ENCODE measurements at regions not wholly inside any gene's neighbourhood (a gene's known extent, or its start where the extent isn't known, plus 50 kb on each side); places are given as distances from the start of the nearest gene placed in this dataset.

DNA sequence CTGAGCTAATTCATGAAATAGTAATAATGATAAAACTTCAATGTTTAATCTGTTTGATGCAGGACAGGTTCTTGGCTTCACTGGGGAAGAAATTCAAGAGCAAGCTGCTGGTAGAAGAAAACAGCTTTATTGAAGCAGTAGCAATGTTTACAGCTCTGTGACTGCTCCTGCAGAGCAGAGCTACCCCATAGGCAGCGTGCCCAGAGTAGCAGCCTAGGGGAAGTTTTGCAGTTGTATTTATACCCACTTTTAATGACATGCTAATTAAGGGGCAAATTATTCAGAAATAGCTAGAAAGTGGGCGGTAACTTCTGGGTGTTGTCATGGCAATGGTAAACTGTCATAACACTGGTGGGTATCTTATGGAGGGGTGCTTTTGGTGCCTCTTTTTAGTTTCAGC lies 518.0 kb downstream of the RFPL4B start:
- no peak overlapping the region for H3K4me3 ChIP-seq
- H3K27me3 ChIP-seq = no peaks in the 10 kb centered on the region
- no peaks in the 10 kb centered on the region for H3K9me3 ChIP-seq
- no peaks in the 10 kb centered on the region for H3K36me3 ChIP-seq
- DNase-seq = no peak
- TF ChIP-seq, protein P1, sequence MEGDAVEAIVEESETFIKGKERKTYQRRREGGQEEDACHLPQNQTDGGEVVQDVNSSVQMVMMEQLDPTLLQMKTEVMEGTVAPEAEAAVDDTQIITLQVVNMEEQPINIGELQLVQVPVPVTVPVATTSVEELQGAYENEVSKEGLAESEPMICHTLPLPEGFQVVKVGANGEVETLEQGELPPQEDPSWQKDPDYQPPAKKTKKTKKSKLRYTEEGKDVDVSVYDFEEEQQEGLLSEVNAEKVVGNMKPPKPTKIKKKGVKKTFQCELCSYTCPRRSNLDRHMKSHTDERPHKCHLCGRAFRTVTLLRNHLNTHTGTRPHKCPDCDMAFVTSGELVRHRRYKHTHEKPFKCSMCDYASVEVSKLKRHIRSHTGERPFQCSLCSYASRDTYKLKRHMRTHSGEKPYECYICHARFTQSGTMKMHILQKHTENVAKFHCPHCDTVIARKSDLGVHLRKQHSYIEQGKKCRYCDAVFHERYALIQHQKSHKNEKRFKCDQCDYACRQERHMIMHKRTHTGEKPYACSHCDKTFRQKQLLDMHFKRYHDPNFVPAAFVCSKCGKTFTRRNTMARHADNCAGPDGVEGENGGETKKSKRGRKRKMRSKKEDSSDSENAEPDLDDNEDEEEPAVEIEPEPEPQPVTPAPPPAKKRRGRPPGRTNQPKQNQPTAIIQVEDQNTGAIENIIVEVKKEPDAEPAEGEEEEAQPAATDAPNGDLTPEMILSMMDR (IDR thresholded peaks at IDR 0.05) = no peak
- TF ChIP-seq EP300 (IDR thresholded peaks at IDR 0.05) = no peak
- no peak for TF ChIP-seq POLR2A (IDR thresholded peaks at IDR 0.05)
- 33 to 85% (median 77%) methylated on average over 2 of the region's 2 CpGs for WGBS, 3 donors
- intact Hi-C loops (cut with DNase I) = no loop called here
- no peaks in the 10 kb centered on the region for H3K4me1 ChIP-seq (ENCODE audit: insufficient read depth)
- no peak overlapping the region for H3K27ac ChIP-seq

DNA sequence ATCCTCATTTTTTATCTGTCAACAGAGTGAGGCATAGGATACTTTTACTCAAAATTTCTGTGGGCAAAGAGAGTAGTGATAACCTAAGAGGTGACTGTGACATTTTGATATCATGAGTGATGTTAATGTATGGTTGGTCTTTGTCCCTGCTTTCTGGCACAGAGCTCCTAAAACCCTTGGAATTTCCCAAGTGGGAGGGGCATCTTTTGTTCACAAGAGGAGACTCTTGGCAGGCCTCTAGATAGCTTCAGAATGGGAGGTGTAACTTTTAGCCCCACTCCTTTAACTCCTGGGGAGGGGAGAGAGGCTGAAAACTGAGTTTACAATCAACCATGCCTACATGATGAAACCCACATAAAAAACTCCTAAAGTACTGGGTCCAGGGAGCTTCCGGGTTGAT lies 527.8 kb downstream of the RFPL4B start:
- H3K27ac ChIP-seq = no peak overlapping the region
- no peaks in the 10 kb centered on the region for H3K27me3 ChIP-seq
- 95 to 100% (median 97%) methylated on average over 1 of the region's 1 CpG for WGBS, 3 donors
- H3K4me3 ChIP-seq = no peak overlapping the region
- no peaks in the 10 kb centered on the region for H3K36me3 ChIP-seq
- no peak for TF ChIP-seq EP300 (IDR thresholded peaks at IDR 0.05)
- no peak for TF ChIP-seq POLR2A (IDR thresholded peaks at IDR 0.05)
- TF ChIP-seq, protein P1 (IDR thresholded peaks at IDR 0.05) = no peak
- H3K9me3 ChIP-seq = no peaks in the 10 kb centered on the region
- intact Hi-C loops (cut with DNase I) = no loop called here
- no peak for DNase-seq
- peaks cover 3% of the 10 kb centered on the region for H3K4me1 ChIP-seq (ENCODE audit: insufficient read depth)

GRCh38 chr6:112877134-112878100 lies 530.3 kb downstream of the RFPL4B start:
- no peak overlapping the region for H3K4me3 ChIP-seq
- intact Hi-C loops (cut with DNase I) = no loop called here
- no peak for TF ChIP-seq EP300 (IDR thresholded peaks at IDR 0.05)
- H3K36me3 ChIP-seq = no peaks in the 10 kb centered on the region
- 58 to 64% (median 61%) methylated on average over 4 of the region's 4 CpGs for WGBS, 3 donors
- no peak overlapping the region for H3K27ac ChIP-seq
- no peak for DNase-seq
- H3K27me3 ChIP-seq = no peaks in the 10 kb centered on the region
- peaks cover 3% of the 10 kb centered on the region for H3K4me1 ChIP-seq (ENCODE audit: insufficient read depth)
- H3K9me3 ChIP-seq = no peaks in the 10 kb centered on the region

- 89 to 97% (median 95%) methylated on average over 20 of the region's 20 CpGs for WGBS, 3 donors
- peaks cover 3% of the 10 kb centered on the region for H3K4me1 ChIP-seq (ENCODE audit: insufficient read depth)
- H3K27me3 ChIP-seq = no peaks in the 10 kb centered on the region
- no peak for DNase-seq
- H3K36me3 ChIP-seq = no peaks in the 10 kb centered on the region
- intact Hi-C loops (cut with DNase I) = no loop called here
- no peaks in the 10 kb centered on the region for H3K9me3 ChIP-seq
- TF ChIP-seq, protein P1 (IDR thresholded peaks at IDR 0.05) = no peak
- TF ChIP-seq POLR2A (IDR thresholded peaks at IDR 0.05) = no peak
- TF ChIP-seq EP300 (IDR thresholded peaks at IDR 0.05) = no peak
- H3K4me3 ChIP-seq = no peak overlapping the region
- no peak overlapping the region for H3K27ac ChIP-seq
Observed at GRCh38 chr6:112879920-112880413, 532.8 kb downstream of the RFPL4B start.

GRCh38 chr6:112881027-112881426 lies 533.9 kb downstream of the RFPL4B start:
- WGBS, 3 donors = 74 to 87% (median 80%) methylated on average over 3 of the region's 3 CpGs
- TF ChIP-seq EP300 (IDR thresholded peaks at IDR 0.05) (no peak), POLR2A (IDR thresholded peaks at IDR 0.05) (no peak)
- TF ChIP-seq, protein P1 (IDR thresholded peaks at IDR 0.05) = no peak
- intact Hi-C loops (cut with DNase I) = no loop called here
- Histone ChIP-seq H3K27me3 (no peaks in the 10 kb centered on the region), H3K9me3 (no peaks in the 10 kb centered on the region), H3K4me1 (ENCODE audit: insufficient read depth) (peaks cover 3% of the 10 kb centered on the region), H3K36me3 (no peaks in the 10 kb centered on the region), H3K4me3 (no peak overlapping the region), H3K27ac (no peak overlapping the region)
- no peak for DNase-seq

Measured in ovary (tissue), 7 donors.